ENCODE measurements at regions not wholly inside any gene's neighbourhood (a gene's known extent, or its start where the extent isn't known, plus 50 kb on each side); places are given as distances from the start of the nearest gene placed in this dataset.
"Not testable (repeated sequence)": the region's sequence is repeated elsewhere in the genome, so short reads cannot be mapped to it uniquely, and the experiment has no call there.

DNA sequence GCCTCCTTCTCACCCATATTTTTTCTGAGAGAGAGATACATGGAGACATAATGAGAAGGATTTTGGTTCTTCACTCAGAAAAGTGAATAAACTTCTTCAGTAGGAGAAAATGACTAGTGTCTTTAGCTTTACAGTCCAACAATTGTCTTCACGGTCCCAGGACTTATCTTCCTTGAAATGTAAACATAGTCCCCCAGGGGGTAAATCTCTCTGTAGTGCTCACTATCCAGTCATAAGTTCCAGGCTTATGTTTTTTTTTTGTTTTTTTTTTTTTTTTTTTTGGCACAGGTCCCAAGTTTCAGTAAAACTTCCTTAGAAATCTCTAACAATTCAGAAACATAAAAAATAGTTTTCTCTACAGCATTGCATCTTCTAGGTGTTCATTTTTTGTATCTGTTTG is 890.2 kb upstream of the B3GALT2 start:
- no peaks in the 10 kb centered on the region for H3K36me3 ChIP-seq (ENCODE audit: insufficient read depth, low read length)
- H3K27me3 ChIP-seq (ENCODE audit: control insufficient read depth, insufficient read depth, low read length), result no peaks in the 10 kb centered on the region
- no peaks in the 10 kb centered on the region for H3K4me1 ChIP-seq (ENCODE audit: control insufficient read depth, insufficient read depth, low read length)
- no peaks in the 10 kb centered on the region for H3K9me3 ChIP-seq (replicated peaks; ENCODE audit: low read length)
- H3K9ac ChIP-seq (ENCODE audit: low read depth, low read length), result no peak overlapping the region
- no peak overlapping the region for H3K4me3 ChIP-seq (ENCODE audit: low read length)
- no peak overlapping the region for H3K4me2 ChIP-seq (ENCODE audit: low read length)

DNA sequence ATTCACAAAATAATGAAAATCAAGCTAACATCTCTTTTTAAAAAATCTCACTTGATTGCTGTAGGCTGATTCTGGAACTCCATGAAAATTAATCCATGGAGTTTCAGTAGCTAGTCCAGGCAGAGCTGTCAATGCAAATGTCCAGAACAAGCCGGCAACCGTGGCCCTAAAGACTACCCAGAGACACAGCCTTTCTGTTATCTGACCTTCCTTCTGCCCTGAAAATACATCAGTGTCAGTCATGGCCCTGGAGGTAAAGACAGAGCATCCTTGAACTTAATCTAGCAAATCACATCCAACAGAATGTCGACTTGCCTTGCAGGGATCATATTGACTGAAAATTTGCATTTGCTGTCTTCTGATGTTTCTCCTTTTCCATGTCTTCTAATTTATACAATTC is 887.4 kb upstream of the B3GALT2 start:
- no peak overlapping the region for H3K4me2 ChIP-seq (ENCODE audit: low read length)
- H3K4me1 ChIP-seq (ENCODE audit: control insufficient read depth, insufficient read depth, low read length), result no peaks in the 10 kb centered on the region
- H3K9ac ChIP-seq (ENCODE audit: low read depth, low read length), result no peak overlapping the region
- H3K4me3 ChIP-seq (ENCODE audit: low read length), result no peak overlapping the region
- no peaks in the 10 kb centered on the region for H3K36me3 ChIP-seq (ENCODE audit: insufficient read depth, low read length)
- no peaks in the 10 kb centered on the region for H3K27me3 ChIP-seq (ENCODE audit: control insufficient read depth, insufficient read depth, low read length)
- H3K9me3 ChIP-seq (replicated peaks; ENCODE audit: low read length), result no peaks in the 10 kb centered on the region

DNA sequence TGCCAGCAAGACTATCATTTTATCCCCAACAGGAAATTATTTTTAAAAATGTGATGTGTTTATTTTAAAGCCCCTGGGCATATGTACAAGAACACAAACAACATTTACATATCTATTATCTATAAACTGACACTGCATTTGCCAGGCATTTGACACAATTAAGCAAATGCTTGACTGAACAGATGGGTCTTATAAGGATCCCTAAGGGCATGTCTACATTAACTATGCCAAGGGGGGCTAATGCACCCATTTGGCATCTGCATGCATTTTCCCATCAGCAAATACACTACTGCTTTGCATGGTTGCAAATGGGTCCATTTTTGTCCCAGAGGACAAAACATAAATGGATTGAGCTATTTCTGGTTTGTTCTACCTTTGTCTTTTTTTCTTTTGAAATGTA is 884.8 kb upstream of the B3GALT2 start:
- no peaks in the 10 kb centered on the region for H3K9me3 ChIP-seq (replicated peaks; ENCODE audit: low read length)
- no peaks in the 10 kb centered on the region for H3K4me1 ChIP-seq (ENCODE audit: control insufficient read depth, insufficient read depth, low read length)
- H3K27me3 ChIP-seq (ENCODE audit: control insufficient read depth, insufficient read depth, low read length), result no peaks in the 10 kb centered on the region
- H3K4me2 ChIP-seq (ENCODE audit: low read length), result no peak overlapping the region
- H3K4me3 ChIP-seq (ENCODE audit: low read length), result no peak overlapping the region
- H3K9ac ChIP-seq (ENCODE audit: low read depth, low read length), result no peak overlapping the region
- H3K36me3 ChIP-seq (ENCODE audit: insufficient read depth, low read length), result no peaks in the 10 kb centered on the region

DNA sequence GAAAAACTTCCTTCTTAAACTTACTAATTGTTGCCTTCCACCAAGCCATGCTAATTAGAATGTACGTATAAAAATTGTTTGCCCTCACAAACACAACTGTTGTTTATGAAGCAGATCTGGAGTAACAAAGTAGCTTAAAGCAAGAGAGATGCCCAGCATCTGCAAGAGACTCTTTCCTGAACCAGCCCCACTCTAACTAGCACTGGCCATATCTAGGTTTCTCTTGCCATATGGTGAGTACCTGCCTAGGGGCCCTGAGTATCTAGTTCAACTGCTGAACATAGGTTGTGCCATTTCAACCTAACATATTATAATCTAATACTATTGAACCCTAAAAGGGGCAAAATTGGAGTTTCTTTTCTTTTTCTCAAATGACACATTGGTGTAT is 883.4 kb upstream of the B3GALT2 start:
- no peaks in the 10 kb centered on the region for H3K4me1 ChIP-seq (ENCODE audit: control insufficient read depth, insufficient read depth, low read length)
- H3K9me3 ChIP-seq (replicated peaks; ENCODE audit: low read length), result no peaks in the 10 kb centered on the region
- H3K4me2 ChIP-seq (ENCODE audit: low read length), result no peak overlapping the region
- no peaks in the 10 kb centered on the region for H3K36me3 ChIP-seq (ENCODE audit: insufficient read depth, low read length)
- H3K27me3 ChIP-seq (ENCODE audit: control insufficient read depth, insufficient read depth, low read length), result no peaks in the 10 kb centered on the region
- H3K9ac ChIP-seq (ENCODE audit: low read depth, low read length), result no peak overlapping the region
- H3K4me3 ChIP-seq (ENCODE audit: low read length), result no peak overlapping the region

DNA sequence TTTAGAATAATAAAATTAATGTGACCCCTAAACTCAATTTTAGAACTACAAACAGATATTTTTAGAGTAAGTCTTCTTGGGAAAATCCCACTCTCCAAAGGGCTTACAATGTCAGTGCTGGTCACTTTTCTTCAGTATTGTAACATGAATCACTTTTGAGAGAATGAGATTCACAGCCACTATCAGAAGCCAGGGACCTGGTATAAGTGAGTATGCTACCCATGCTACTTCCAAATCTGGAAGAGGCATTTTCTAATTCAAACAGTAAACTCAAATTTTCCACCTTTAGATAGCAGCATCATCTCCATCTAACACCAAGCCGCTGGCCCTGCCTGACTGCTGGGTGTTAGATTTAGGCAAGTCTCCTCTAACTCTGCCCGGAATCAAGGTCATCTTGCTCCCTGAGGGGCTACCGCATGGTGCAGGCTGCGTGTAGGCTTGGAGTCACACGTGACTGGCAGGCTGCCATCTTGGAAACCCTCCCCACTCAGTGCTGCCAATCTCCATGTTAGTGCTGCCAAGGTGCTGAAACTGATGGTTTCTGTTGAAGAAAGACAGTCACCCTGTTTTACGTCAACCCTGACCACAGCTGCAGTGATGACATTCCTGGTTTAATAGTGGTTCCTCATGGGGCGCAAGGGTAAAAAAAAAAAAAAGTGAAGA is 882.9 kb upstream of the B3GALT2 start:
- H3K9me3 ChIP-seq (replicated peaks; ENCODE audit: low read length), result no peaks in the 10 kb centered on the region
- H3K4me3 ChIP-seq (ENCODE audit: low read length), result no peak overlapping the region

DNA sequence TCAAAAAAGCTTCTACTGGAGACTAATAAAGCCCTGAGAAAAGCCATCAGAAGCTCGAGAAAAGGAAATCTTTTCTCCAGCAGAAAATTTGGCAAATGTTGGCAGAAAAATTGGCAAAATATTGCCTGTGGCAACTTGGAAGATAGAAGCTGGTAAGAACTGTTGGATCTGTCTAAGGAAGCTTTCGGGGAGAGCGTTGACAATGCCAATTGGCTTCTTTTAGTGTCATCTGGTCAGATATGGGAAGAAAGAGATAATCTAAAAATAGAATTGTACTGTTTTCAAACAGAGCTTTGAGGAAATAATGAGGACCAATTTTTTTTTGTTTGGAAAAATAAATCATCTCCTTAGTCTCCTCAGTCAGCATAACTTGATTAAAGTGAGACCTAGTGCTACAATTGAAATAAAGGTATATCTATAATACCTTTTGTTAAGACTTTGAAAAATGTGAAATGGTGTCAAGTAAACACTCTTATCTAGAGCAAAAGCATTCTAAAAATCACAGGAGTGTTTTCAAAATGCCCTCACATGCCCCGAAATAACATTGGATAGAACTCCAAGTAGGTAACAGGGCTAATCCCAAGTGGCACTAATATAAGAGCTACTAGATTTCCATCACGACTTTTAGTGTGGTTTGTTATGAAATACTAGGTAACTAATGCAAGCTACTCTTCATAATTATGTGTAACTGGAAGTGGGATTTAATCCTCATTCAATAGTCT is 882.2 kb upstream of the B3GALT2 start:
- Histone ChIP-seq H3K9me3 (replicated peaks; ENCODE audit: low read length) (no peaks in the 10 kb centered on the region), H3K36me3 (ENCODE audit: insufficient read depth, low read length) (no peaks in the 10 kb centered on the region), H3K4me2 (ENCODE audit: low read length) (no peak overlapping the region)

More for the DNA sequence above, 882.9 kb upstream of the B3GALT2 start:
- Histone ChIP-seq H3K27me3 (ENCODE audit: control insufficient read depth, insufficient read depth, low read length) (no peaks in the 10 kb centered on the region), H3K4me1 (ENCODE audit: control insufficient read depth, insufficient read depth, low read length) (no peaks in the 10 kb centered on the region), H3K4me2 (ENCODE audit: low read length) (no peak overlapping the region), H3K36me3 (ENCODE audit: insufficient read depth, low read length) (no peaks in the 10 kb centered on the region), H3K9ac (ENCODE audit: low read depth, low read length) (no peak overlapping the region)

DNA sequence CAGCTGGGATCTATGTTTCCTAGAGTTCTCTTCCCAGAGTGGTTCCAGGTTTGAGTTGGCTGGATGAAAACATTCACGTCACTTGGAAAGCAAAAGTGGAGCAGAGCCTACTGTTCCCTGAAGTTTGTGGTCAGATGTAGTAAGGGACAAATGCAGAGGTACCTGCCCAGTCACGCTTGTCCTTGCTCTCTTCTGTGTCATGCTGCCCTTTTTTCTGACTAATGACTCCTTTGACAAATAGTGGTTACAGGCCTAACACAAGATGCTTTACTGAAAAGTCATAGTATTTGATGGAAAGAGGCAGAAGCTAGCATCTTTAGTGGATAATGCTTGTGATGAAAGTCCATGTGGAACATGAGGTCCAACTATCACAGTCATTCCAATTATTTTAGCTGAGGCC is 881.4 kb upstream of the B3GALT2 start:
- H3K4me1 ChIP-seq (ENCODE audit: control insufficient read depth, insufficient read depth, low read length), result no peaks in the 10 kb centered on the region
- no peaks in the 10 kb centered on the region for H3K36me3 ChIP-seq (ENCODE audit: insufficient read depth, low read length)
- H3K27me3 ChIP-seq (ENCODE audit: control insufficient read depth, insufficient read depth, low read length), result no peaks in the 10 kb centered on the region
- H3K9me3 ChIP-seq (replicated peaks; ENCODE audit: low read length), result no peaks in the 10 kb centered on the region
- no peak overlapping the region for H3K9ac ChIP-seq (ENCODE audit: low read depth, low read length)
- H3K4me3 ChIP-seq (ENCODE audit: low read length), result no peak overlapping the region
- H3K4me2 ChIP-seq (ENCODE audit: low read length), result no peak overlapping the region

More for the DNA sequence above, 882.2 kb upstream of the B3GALT2 start:
- Histone ChIP-seq H3K4me3 (ENCODE audit: low read length) (no peak overlapping the region), H3K9ac (ENCODE audit: low read depth, low read length) (no peak overlapping the region), H3K4me1 (ENCODE audit: control insufficient read depth, insufficient read depth, low read length) (no peaks in the 10 kb centered on the region), H3K27me3 (ENCODE audit: control insufficient read depth, insufficient read depth, low read length) (no peaks in the 10 kb centered on the region)

DNA sequence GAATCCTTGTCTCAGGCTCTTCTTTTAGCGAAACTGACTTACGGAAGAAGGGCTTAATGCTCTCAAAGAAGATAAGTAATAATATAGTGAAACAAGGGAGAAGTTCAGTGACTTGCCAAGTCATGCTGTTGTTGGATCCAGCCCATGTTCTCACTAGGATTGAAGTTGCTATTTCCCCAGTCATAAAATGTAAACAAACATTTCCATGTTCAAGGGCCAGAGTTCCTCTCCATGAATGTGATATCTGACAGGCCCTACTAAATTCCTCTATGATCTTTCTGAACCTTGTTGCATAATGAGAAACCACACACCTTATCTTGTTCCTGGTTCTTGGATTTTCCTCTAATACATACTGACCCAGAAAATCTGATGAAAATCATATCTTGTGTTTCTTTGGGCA is 876.5 kb upstream of the B3GALT2 start:
- H3K4me2 ChIP-seq (ENCODE audit: low read length), result no peak overlapping the region
- H3K9me3 ChIP-seq (replicated peaks; ENCODE audit: low read length), result no peaks in the 10 kb centered on the region
- no peaks in the 10 kb centered on the region for H3K27me3 ChIP-seq (ENCODE audit: control insufficient read depth, insufficient read depth, low read length)
- H3K36me3 ChIP-seq (ENCODE audit: insufficient read depth, low read length), result no peaks in the 10 kb centered on the region
- H3K4me3 ChIP-seq (ENCODE audit: low read length), result no peak overlapping the region
- no peak overlapping the region for H3K9ac ChIP-seq (ENCODE audit: low read depth, low read length)
- H3K4me1 ChIP-seq (ENCODE audit: control insufficient read depth, insufficient read depth, low read length), result no peaks in the 10 kb centered on the region

DNA sequence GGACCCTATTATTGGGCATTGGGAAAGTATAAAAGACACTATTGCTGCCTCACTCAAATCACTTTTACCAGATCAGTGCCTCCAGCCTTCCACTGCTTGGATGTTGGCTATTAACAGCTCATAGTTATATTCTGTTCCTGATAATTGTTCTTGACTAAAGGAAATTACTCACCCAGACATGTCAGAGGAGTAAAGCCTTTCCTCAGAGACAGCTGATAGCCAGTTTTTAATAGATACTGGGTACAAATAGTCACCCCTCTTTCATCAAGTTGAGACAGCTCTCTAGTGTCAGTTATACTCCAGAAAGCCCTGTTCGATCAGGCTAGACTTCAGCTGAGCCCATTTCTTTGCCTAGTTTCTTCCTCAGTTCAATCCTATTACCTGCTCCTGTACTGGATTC is 876.1 kb upstream of the B3GALT2 start:
- Histone ChIP-seq H3K27me3 (ENCODE audit: control insufficient read depth, insufficient read depth, low read length) (no peaks in the 10 kb centered on the region), H3K4me2 (ENCODE audit: low read length) (no peak overlapping the region), H3K4me3 (ENCODE audit: low read length) (no peak overlapping the region), H3K9me3 (replicated peaks; ENCODE audit: low read length) (no peaks in the 10 kb centered on the region), H3K4me1 (ENCODE audit: control insufficient read depth, insufficient read depth, low read length) (no peaks in the 10 kb centered on the region), H3K9ac (ENCODE audit: low read depth, low read length) (no peak overlapping the region), H3K36me3 (ENCODE audit: insufficient read depth, low read length) (no peaks in the 10 kb centered on the region)

DNA sequence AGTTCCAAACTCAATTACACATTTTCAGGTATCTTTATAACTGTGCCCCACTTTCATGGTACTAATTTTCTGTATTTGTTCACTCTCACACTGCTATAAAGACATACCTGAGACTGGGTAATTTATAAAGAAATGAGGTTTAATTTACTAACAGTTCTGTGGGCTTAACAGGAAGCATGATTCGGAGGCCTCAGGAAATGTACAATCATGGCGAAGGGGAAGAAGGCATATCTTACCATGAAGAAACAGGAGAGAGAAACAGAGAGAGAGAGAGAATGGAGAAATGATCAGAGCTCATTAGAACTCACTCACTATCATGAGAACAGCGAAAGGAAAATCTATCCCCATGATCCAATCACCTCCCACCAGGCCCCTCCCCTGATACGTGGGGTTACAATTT is 874.1 kb upstream of the B3GALT2 start:
- Histone ChIP-seq H3K4me2 (ENCODE audit: low read length) (no peak overlapping the region), H3K9me3 (replicated peaks; ENCODE audit: low read length) (no peaks in the 10 kb centered on the region), H3K4me3 (ENCODE audit: low read length) (no peak overlapping the region), H3K9ac (ENCODE audit: low read depth, low read length) (no peak overlapping the region), H3K36me3 (ENCODE audit: insufficient read depth, low read length) (no peaks in the 10 kb centered on the region), H3K4me1 (ENCODE audit: control insufficient read depth, insufficient read depth, low read length) (no peaks in the 10 kb centered on the region), H3K27me3 (ENCODE audit: control insufficient read depth, insufficient read depth, low read length) (no peaks in the 10 kb centered on the region)

DNA sequence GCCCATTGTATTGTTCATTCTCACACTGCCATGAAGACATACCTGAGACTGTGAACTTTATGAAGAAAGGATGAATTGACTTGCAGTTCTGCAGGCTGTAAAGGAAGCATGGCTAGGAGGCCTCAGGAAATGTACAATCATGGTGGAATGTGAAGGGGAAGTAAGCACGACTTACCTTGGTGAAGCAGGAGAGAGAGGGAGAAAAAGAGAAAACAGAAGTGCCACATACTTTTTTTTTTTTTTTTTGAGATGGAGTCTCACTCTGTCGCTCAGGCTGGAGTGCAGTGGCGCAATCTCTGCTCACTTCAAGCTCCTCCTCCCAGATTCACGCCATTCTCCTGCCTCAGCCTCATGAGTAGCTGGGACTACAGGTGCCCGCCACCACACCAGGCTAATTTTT is 871.9 kb upstream of the B3GALT2 start:
- H3K4me1 ChIP-seq (ENCODE audit: control insufficient read depth, insufficient read depth, low read length); H3K9me3 ChIP-seq (replicated peaks; ENCODE audit: low read length); H3K4me2 ChIP-seq (ENCODE audit: low read length); H3K4me3 ChIP-seq (ENCODE audit: low read length); H3K27me3 ChIP-seq (ENCODE audit: control insufficient read depth, insufficient read depth, low read length); H3K36me3 ChIP-seq (ENCODE audit: insufficient read depth, low read length); H3K9ac ChIP-seq (ENCODE audit: low read depth, low read length): not testable (repeated sequence)

DNA sequence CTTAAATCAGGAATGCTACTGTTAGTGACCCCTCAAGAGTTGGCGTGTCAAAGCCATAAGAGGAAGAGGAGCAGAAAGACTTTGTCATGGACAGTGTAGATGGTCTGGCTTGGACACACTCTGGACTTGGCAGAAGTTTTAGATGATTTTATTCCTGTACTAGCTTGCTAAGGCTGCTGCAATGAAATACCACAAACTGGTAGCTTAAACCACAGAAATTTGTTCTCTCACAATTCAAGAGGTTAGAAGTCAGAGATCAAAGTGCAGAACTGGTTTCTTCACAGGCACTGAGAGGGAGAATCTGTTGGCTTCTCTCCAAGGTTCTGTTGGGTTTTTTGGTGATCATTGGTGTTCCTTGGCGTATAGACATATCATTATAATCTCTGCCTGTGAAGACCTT is 869.8 kb upstream of the B3GALT2 start:
- Histone ChIP-seq H3K4me3 (ENCODE audit: low read length) (no peak overlapping the region), H3K36me3 (ENCODE audit: insufficient read depth, low read length) (no peaks in the 10 kb centered on the region), H3K4me1 (ENCODE audit: control insufficient read depth, insufficient read depth, low read length) (no peaks in the 10 kb centered on the region)

More for the DNA sequence above, 869.8 kb upstream of the B3GALT2 start:
- peaks cover 3% of the 10 kb centered on the region for H3K9me3 ChIP-seq (replicated peaks; ENCODE audit: low read length)
- H3K4me2 ChIP-seq (ENCODE audit: low read length), result no peak overlapping the region
- no peak overlapping the region for H3K9ac ChIP-seq (ENCODE audit: low read depth, low read length)
- H3K27me3 ChIP-seq (ENCODE audit: control insufficient read depth, insufficient read depth, low read length), result no peaks in the 10 kb centered on the region

Data from skeletal muscle satellite cell (primary cell).